Loucy (cell line): ENCODE measurements at regions not wholly inside any gene's neighbourhood (a gene's known extent, or its start where the extent isn't known, plus 50 kb on each side); places are given as distances from the start of the nearest gene placed in this dataset.

Source experiments
- H2AFZ ChIP-seq: fragments of 200-600 bp; sonication (generic); 2 replicates; pipeline ENCODE4 v1.6.0; 2016; ENCODE audit warnings: antibody characterized with exemption, mild to moderate bottlenecking, low read length, moderate library complexity
- H3F3A ChIP-seq: fragments of 200-600 bp; 2 replicates; pipeline ENCODE4 v1.6.0; 2016; ENCODE audit warnings: antibody characterized with exemption, low read depth, mild to moderate bottlenecking
- H3K27me3 ChIP-seq: fragments of 200-600 bp; sonication (generic); 2 replicates; pipeline ENCODE4 v1.6.1; 2014; ENCODE audit warnings: low read length, mild to moderate bottlenecking; ENCODE audit not compliant: insufficient read depth, poor library complexity, severe bottlenecking
- H3K36me3 ChIP-seq: fragments of 200-600 bp; sonication (generic); 2 replicates; pipeline ENCODE4 v1.6.1; 2016; ENCODE audit warnings: low read length; ENCODE audit not compliant: insufficient read depth
- H3K4me1 ChIP-seq: fragments of 200-600 bp; sonication (generic); 2 replicates; pipeline ENCODE4 v1.5.1; 2014; ENCODE audit warnings: low read length, mild to moderate bottlenecking; ENCODE audit not compliant: insufficient read depth, poor library complexity, severe bottlenecking
- H3K4me2 ChIP-seq: fragments of 200-600 bp; sonication (generic); 2 replicates; pipeline ENCODE4 v1.6.0; 2014; ENCODE audit warnings: antibody characterized with exemption, low read length, low read depth, mild to moderate bottlenecking; ENCODE audit not compliant: poor library complexity, severe bottlenecking
- H3K4me3 ChIP-seq: fragments of 200-600 bp; sonication (generic); 2 replicates; pipeline ENCODE4 v1.5.1; 2014; ENCODE audit warnings: low read length, mild to moderate bottlenecking, mixed read lengths; ENCODE audit not compliant: poor library complexity, severe bottlenecking
- H3K79me2 ChIP-seq: fragments of 200-600 bp; sonication (generic); 2 replicates; pipeline ENCODE4 v1.6.1; 2014; ENCODE audit warnings: low read length; ENCODE audit not compliant: insufficient read depth
- H3K9ac ChIP-seq: fragments of 200-600 bp; sonication (generic); 2 replicates; pipeline ENCODE4 v1.6.0; 2014; ENCODE audit warnings: mild to moderate bottlenecking, low read depth, low read length, moderate library complexity; ENCODE audit not compliant: poor library complexity, severe bottlenecking
- H3K9me2 ChIP-seq: fragments of 200-600 bp; sonication (generic); replicated peaks from 2 replicates; pipeline ENCODE4 v1.6.1; 2016; ENCODE audit warnings: low read depth, low read length, mixed read lengths
- H3K9me3 ChIP-seq: fragments of 200-600 bp; sonication (generic); 2 replicates; pipeline ENCODE4 v1.6.1; 2014; ENCODE audit warnings: mild to moderate bottlenecking, antibody characterized with exemption, low read length, low read depth; ENCODE audit not compliant: insufficient read depth
- H4K20me1 ChIP-seq: fragments of 200-600 bp; sonication (generic); 2 replicates; pipeline ENCODE4 v1.6.0; 2014; ENCODE audit warnings: antibody characterized with exemption, low read length, mild to moderate bottlenecking; ENCODE audit not compliant: insufficient read depth, poor library complexity, severe bottlenecking
- EZH2phosphoT487 ChIP-seq: fragments of 200-600 bp; IDR thresholded peaks from 2 replicates; pipeline ENCODE4 v1.6.1; 2018; ENCODE audit warnings: antibody characterized with exemption, mild to moderate bottlenecking, moderate library complexity, borderline replicate concordance
- TF ChIP-seq, protein P1 (sequence below): fragments of 200-600 bp; sonication (generic); conservative IDR thresholded peaks from 2 replicates; pipeline ENCODE4 v1.5.1; 2014; ENCODE audit warnings: mild to moderate bottlenecking, antibody characterized with exemption, low read length

DNA sequence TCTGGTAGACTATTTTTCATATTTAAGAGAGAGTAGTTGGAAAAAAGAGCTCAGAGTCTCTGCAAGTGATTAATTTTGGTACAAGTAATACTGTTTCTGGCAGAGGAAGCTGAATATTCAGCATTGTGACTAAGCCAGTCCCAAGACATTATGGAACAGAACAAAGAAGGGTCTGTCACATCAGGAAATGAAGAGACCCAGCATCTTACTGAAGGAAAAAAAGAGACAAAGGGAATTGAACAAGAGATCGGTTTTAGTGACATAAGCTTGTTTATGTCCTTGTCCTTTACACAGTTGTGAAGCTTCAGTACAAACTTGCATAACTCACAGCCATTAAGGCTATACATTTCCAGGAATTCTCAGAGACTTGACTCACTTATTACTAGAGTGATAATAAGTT, 568.5 kb upstream of the SLC8A1 start:
- Histone ChIP-seq H3K36me3 (no peaks in the 10 kb centered on the region), H3K4me3 (no peak overlapping the region), H4K20me1 (no peaks in the 10 kb centered on the region), H3K9ac (no peak overlapping the region), H3F3A (no peaks in the 10 kb centered on the region), H2AFZ (no peak overlapping the region), H3K27me3 (no peaks in the 10 kb centered on the region), H3K9me2 (no peaks in the 10 kb centered on the region), H3K4me2 (no peak overlapping the region), H3K9me3 (no peaks in the 10 kb centered on the region), H3K79me2 (no peaks in the 10 kb centered on the region), H3K4me1 (no peaks in the 10 kb centered on the region)
- TF ChIP-seq, protein P1, sequence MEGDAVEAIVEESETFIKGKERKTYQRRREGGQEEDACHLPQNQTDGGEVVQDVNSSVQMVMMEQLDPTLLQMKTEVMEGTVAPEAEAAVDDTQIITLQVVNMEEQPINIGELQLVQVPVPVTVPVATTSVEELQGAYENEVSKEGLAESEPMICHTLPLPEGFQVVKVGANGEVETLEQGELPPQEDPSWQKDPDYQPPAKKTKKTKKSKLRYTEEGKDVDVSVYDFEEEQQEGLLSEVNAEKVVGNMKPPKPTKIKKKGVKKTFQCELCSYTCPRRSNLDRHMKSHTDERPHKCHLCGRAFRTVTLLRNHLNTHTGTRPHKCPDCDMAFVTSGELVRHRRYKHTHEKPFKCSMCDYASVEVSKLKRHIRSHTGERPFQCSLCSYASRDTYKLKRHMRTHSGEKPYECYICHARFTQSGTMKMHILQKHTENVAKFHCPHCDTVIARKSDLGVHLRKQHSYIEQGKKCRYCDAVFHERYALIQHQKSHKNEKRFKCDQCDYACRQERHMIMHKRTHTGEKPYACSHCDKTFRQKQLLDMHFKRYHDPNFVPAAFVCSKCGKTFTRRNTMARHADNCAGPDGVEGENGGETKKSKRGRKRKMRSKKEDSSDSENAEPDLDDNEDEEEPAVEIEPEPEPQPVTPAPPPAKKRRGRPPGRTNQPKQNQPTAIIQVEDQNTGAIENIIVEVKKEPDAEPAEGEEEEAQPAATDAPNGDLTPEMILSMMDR, result no peak
- TF ChIP-seq EZH2phosphoT487, result no peak

DNA sequence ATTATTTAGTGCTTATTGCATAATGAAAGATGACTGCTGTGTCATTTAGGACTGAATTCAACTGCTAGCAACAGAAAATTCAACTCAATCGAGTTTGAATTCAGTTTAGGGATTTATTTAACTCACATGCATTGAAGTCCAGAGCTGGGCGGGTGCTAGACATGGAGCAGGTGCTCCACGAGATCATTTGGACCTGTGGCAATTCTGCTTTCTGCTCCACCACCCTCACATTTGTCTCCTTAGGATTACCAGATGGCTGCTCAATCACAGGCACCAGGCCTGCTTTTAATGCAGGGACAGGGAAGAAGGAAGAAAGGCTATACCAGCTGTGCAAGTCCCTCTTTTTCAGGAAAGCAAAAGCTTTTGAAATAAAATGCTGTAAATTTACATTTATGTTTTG, 572.9 kb upstream of the SLC8A1 start:
- Histone ChIP-seq H2AFZ (no peak overlapping the region), H3K4me2 (no peak overlapping the region), H4K20me1 (no peaks in the 10 kb centered on the region), H3K9me2 (no peaks in the 10 kb centered on the region), H3F3A (no peaks in the 10 kb centered on the region), H3K27me3 (no peaks in the 10 kb centered on the region), H3K4me1 (peaks cover 3% of the 10 kb centered on the region), H3K9ac (no peak overlapping the region), H3K79me2 (no peaks in the 10 kb centered on the region), H3K9me3 (no peaks in the 10 kb centered on the region), H3K4me3 (no peak overlapping the region), H3K36me3 (no peaks in the 10 kb centered on the region)
- no peak for TF ChIP-seq EZH2phosphoT487
- TF ChIP-seq, protein P1, result no peak

DNA sequence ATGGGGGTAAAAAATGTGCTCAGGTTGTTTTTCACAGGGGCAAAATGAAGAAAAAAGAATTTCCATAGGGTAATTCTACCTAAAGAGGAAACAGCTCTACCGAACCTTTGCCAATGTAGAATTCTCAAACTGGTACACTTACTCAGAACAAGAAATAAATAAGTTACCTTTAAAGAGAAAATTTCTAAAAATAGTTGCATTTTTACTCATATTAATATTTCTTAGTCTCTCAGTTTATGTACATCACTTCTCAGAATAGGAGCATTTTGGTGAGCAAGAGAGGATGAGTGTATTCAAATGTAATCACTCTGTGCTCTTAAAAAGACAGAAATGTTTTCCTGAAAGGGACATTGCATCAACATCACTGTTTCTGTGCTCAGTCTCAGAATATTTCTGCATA, 574.7 kb upstream of the SLC8A1 start:
- H3K36me3 ChIP-seq, result no peaks in the 10 kb centered on the region
- no peaks in the 10 kb centered on the region for H3K79me2 ChIP-seq
- H3K27me3 ChIP-seq, result no peaks in the 10 kb centered on the region
- H3K9me3 ChIP-seq, result no peaks in the 10 kb centered on the region
- no peaks in the 10 kb centered on the region for H3K9me2 ChIP-seq
- H3F3A ChIP-seq, result no peaks in the 10 kb centered on the region
- H3K4me3 ChIP-seq, result no peak overlapping the region
- peak overlapping the region; percentile 50 for H3K4me2 ChIP-seq
- H4K20me1 ChIP-seq, result no peaks in the 10 kb centered on the region
- H3K4me1 ChIP-seq, result peaks cover 3% of the 10 kb centered on the region
- no peak overlapping the region for H3K9ac ChIP-seq
- TF ChIP-seq EZH2phosphoT487, result no peak
- TF ChIP-seq, protein P1, result no peak
- H2AFZ ChIP-seq, result no peak overlapping the region
